MCF 10A (cell line): ENCODE measurements at regions not wholly inside any gene's neighbourhood (a gene's known extent, or its start where the extent isn't known, plus 50 kb on each side); places are given as distances from the start of the nearest gene placed in this dataset.
A peak's percentile ranks its signal among the peaks of the same experiment; 100 is the strongest.

ENCODE experiments used
- BruUV-seq: library from RNA; stranded (reverse); fragments of 400-500 nt; replicated peaks from 2 replicates; lab custom pipeline; 2021; lab: Mats Ljungman, UMichigan
- CTCF ChIA-PET: fragments of 300-600 bp; sonication (Branson Sonifier 250); formaldehyde crosslinking; extraction: SDS; loops from one replicate; lab custom pipeline; 2021; ENCODE audit warnings: antibody characterized with exemption, inconsistent platforms; lab: Yijun Ruan, JAX
- POLR2A ChIA-PET: fragments of 300-600, 350-650 bp; sonication (Branson Sonifier 250); formaldehyde crosslinking; extraction: SDS; loops from one replicate; lab custom pipeline; 2020; ENCODE audit warnings: antibody characterized with exemption, inconsistent platforms; lab: Yijun Ruan, JAX
- DNase-seq: peaks from one replicate; pipeline ENCODE4 v3.0.0-alpha.2; 2018; ENCODE audit not compliant: unreplicated experiment
- H3K27ac Mint-ChIP-seq: one replicate; pipeline ENCODE4 v1.8.0; 2022; ENCODE audit warnings: mild to moderate bottlenecking, low read depth, mixed read lengths; ENCODE audit not compliant: unreplicated experiment
- H3K27me3 Mint-ChIP-seq: one replicate; pipeline ENCODE4 v1.8.0; 2022; ENCODE audit warnings: mixed read lengths; ENCODE audit not compliant: insufficient read depth, unreplicated experiment
- H3K36me3 Mint-ChIP-seq: one replicate; pipeline ENCODE4 v1.8.0; 2022; ENCODE audit warnings: mild to moderate bottlenecking, moderate library complexity, mixed read lengths; ENCODE audit not compliant: insufficient read depth, unreplicated experiment
- H3K4me1 Mint-ChIP-seq: one replicate; pipeline ENCODE4 v1.8.0; 2022; ENCODE audit warnings: mixed read lengths; ENCODE audit not compliant: insufficient read depth, unreplicated experiment
- H3K4me3 Mint-ChIP-seq: one replicate; pipeline ENCODE4 v1.8.0; 2022; ENCODE audit warnings: mild to moderate bottlenecking, moderate library complexity, mixed read lengths; ENCODE audit not compliant: unreplicated experiment
- H3K9me3 Mint-ChIP-seq: one replicate; pipeline ENCODE4 v1.8.0; 2022; ENCODE audit warnings: mixed read lengths; ENCODE audit not compliant: unreplicated experiment
- intact Hi-C: fragments of 100-400 bp; cut with micrococcal nuclease; formaldehyde crosslinking; loops from 2 replicates; pipeline ENCODE4 v1.14.1; 2022
- TF ChIP-seq, protein P1 (sequence below): fragments of 200-600 bp; IDR thresholded peaks from one replicate; pipeline ENCODE4 v1.8.0; 2022; ENCODE audit warnings: antibody characterized with exemption, mild to moderate bottlenecking; ENCODE audit not compliant: unreplicated experiment

DNA sequence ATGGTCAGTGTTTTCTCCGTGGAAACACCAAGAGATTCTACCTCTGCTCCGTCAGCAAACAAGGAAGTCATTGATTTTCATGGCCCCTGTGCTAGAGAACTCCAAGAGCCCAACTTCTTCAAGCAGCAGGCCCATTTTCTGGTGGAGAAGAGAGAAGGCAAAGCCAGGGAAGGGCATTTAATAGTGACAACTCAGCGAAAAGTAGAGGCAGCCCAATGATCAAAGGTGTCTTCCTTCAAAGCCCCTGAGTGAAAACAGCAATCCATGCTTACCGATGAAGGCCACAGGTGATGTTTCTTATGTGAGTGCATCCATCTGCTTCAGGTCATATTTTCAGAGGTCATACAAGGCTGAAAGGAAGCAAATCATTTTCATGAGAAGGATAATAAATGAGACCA, 77.3 kb downstream of the VCPKMT start:
- Mint-ChIP-seq H3K4me3 (peak overlapping the region; percentile 40), H3K36me3 (peaks cover 12% of the 10 kb centered on the region)

GRCh38 chr14:50039734-50040400, 76.5 kb downstream of the VCPKMT start:
- Mint-ChIP-seq H3K9me3 (no peaks in the 10 kb centered on the region), H3K27me3 (no peaks in the 10 kb centered on the region), H3K27ac (peak overlapping the region; percentile 89), H3K4me1 (peaks cover 43% of the 10 kb centered on the region), H3K4me3 (peak overlapping the region; percentile 14), H3K36me3 (peaks cover 12% of the 10 kb centered on the region)
- CTCF ChIA-PET, result interaction anchor here (0.8 to 1.6 kb wide), 5 partner anchors 16 to 176 kb away, joined by 3 to 4 read pairs (median 3); no protein-coding TSS in a partner anchor
- intact Hi-C loops, result loop anchor here (2.0 kb wide), 2 partner anchors 21 to 65 kb away; no protein-coding TSS in a partner anchor
- no TSS peak for BruUV-seq
- TF ChIP-seq, protein P1, sequence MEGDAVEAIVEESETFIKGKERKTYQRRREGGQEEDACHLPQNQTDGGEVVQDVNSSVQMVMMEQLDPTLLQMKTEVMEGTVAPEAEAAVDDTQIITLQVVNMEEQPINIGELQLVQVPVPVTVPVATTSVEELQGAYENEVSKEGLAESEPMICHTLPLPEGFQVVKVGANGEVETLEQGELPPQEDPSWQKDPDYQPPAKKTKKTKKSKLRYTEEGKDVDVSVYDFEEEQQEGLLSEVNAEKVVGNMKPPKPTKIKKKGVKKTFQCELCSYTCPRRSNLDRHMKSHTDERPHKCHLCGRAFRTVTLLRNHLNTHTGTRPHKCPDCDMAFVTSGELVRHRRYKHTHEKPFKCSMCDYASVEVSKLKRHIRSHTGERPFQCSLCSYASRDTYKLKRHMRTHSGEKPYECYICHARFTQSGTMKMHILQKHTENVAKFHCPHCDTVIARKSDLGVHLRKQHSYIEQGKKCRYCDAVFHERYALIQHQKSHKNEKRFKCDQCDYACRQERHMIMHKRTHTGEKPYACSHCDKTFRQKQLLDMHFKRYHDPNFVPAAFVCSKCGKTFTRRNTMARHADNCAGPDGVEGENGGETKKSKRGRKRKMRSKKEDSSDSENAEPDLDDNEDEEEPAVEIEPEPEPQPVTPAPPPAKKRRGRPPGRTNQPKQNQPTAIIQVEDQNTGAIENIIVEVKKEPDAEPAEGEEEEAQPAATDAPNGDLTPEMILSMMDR, result no peak
- peak; percentile 96 for DNase-seq
- POLR2A ChIA-PET, result interaction anchor here (0.7 to 7.2 kb wide), 22 partner anchors 16 to 187 kb away, joined by 3 to 95 read pairs (median 4); partner anchors contain the start of gene NEMF

More for the DNA sequence above, 77.3 kb downstream of the VCPKMT start:
- POLR2A ChIA-PET, result interaction anchor here (0.6 to 7.2 kb wide), 28 partner anchors 11 to 176 kb away, joined by 3 to 95 read pairs (median 6); partner anchors contain the start of genes ARF6 and VCPKMT
- Mint-ChIP-seq H3K27ac (peak overlapping the region; percentile 89), H3K27me3 (no peaks in the 10 kb centered on the region), H3K9me3 (no peaks in the 10 kb centered on the region), H3K4me1 (peaks cover 38% of the 10 kb centered on the region)
- BruUV-seq, result no TSS peak
- no peak for DNase-seq
- intact Hi-C loops, result loop anchor here (2.0 kb wide), 2 partner anchors 22 to 66 kb away; no protein-coding TSS in a partner anchor
- TF ChIP-seq, protein P1, result no peak
- CTCF ChIA-PET, result interaction anchor here (0.5 to 2.1 kb wide), 12 partner anchors 15 to 186 kb away, joined by 3 to 18 read pairs (median 4); partner anchors contain the start of gene NEMF

GRCh38 chr14:50040401-50040775, 76.0 kb downstream of the VCPKMT start:
- Mint-ChIP-seq H3K36me3 (peaks cover 12% of the 10 kb centered on the region), H3K27me3 (no peaks in the 10 kb centered on the region), H3K27ac (peak overlapping the region; percentile 89), H3K9me3 (no peaks in the 10 kb centered on the region), H3K4me1 (peaks cover 48% of the 10 kb centered on the region), H3K4me3 (peak overlapping the region; percentile 14)
- peak; percentile 81 for DNase-seq
- intact Hi-C loops, result no loop called here
- CTCF ChIA-PET, result interaction anchor here (0.7 to 1.6 kb wide), 5 partner anchors 17 to 180 kb away, joined by 3 to 4 read pairs (median 3); no protein-coding TSS in a partner anchor
- TF ChIP-seq, protein P1, result no peak
- no TSS peak for BruUV-seq
- POLR2A ChIA-PET, result interaction anchor here (0.7 to 7.2 kb wide), 16 partner anchors 16 to 188 kb away, joined by 3 to 95 read pairs (median 4); partner anchors contain the start of gene NEMF

- CTCF ChIA-PET, result interaction anchor here (0.7 to 1.6 kb wide), 4 partner anchors 20 to 181 kb away, joined by 3 read pairs; no protein-coding TSS in a partner anchor
- intact Hi-C loops, result no loop called here
- BruUV-seq, result no TSS peak
- no peak overlapping the region for H3K4me3 Mint-ChIP-seq
- H3K9me3 Mint-ChIP-seq, result no peaks in the 10 kb centered on the region
- DNase-seq, result no peak
- H3K27me3 Mint-ChIP-seq, result no peaks in the 10 kb centered on the region
- peaks cover 54% of the 10 kb centered on the region for H3K4me1 Mint-ChIP-seq
- H3K27ac Mint-ChIP-seq, result peak overlapping the region; percentile 89
- TF ChIP-seq, protein P1, result no peak
- POLR2A ChIA-PET, result interaction anchor here (0.8 to 7.2 kb wide), 12 partner anchors 21 to 189 kb away, joined by 3 to 95 read pairs (median 4); partner anchors contain the start of gene NEMF
- H3K36me3 Mint-ChIP-seq, result peaks cover 12% of the 10 kb centered on the region
Measured at GRCh38 chr14:50040895-50041465, 75.4 kb downstream of the VCPKMT start.
